HUES64 (cell line): ENCODE measurements at regions not wholly inside any gene's neighbourhood (a gene's known extent, or its start where the extent isn't known, plus 50 kb on each side); places are given as distances from the start of the nearest gene placed in this dataset.
"Not testable (repeated sequence)": the region's sequence is repeated elsewhere in the genome, so short reads cannot be mapped to it uniquely, and the experiment has no call there.

Experiments used
- H3K27ac ChIP-seq: 2 replicates; pipeline ENCODE4 v1.7.0; 2013; ENCODE audit warnings: low read depth, low read length, inconsistent platforms
- H3K27me3 ChIP-seq: 2 replicates; pipeline ENCODE4 v1.6.1; 2013; ENCODE audit warnings: mild to moderate bottlenecking, low read length; ENCODE audit not compliant: insufficient read depth
- H3K36me3 ChIP-seq: 2 replicates; pipeline ENCODE4 v1.6.1; 2013; ENCODE audit warnings: mild to moderate bottlenecking, low read length; ENCODE audit not compliant: insufficient read depth
- H3K4me1 ChIP-seq: 2 replicates; pipeline ENCODE4 v1.6.1; 2013; ENCODE audit warnings: mild to moderate bottlenecking, low read length, moderate library complexity; ENCODE audit not compliant: insufficient read depth
- H3K4me3 ChIP-seq: 2 replicates; pipeline ENCODE4 v1.5.1; 2013; ENCODE audit warnings: mild to moderate bottlenecking, low read length, moderate library complexity
- H3K9ac ChIP-seq: 2 replicates; pipeline ENCODE4 v1.6.1; 2013; ENCODE audit warnings: mild to moderate bottlenecking, low read depth, low read length
- H3K9me3 ChIP-seq: 2 replicates; pipeline ENCODE4 v1.6.1; 2013; ENCODE audit warnings: low read depth, low read length; ENCODE audit not compliant: insufficient read depth
- WGBS: fragments of 150-250, 120-280 bp; methylation state at CpG from one replicate; pipeline ENCODE4 v1.1.7; 2013; ENCODE audit warnings: missing lambda C conversion rate; 5-methylcytosine and 5-hydroxymethylcytosine counted together

- Histone ChIP-seq H3K9me3 (peaks cover 11% of the 10 kb centered on the region; the same call in 1 of the 2 replicates), H3K36me3 (no peaks in the 10 kb centered on the region), H3K27me3 (no peaks in the 10 kb centered on the region), H3K9ac (no peak overlapping the region), H3K27ac (no peak overlapping the region), H3K4me1 (no peaks in the 10 kb centered on the region), H3K4me3 (no peak overlapping the region)
- no CpG with 5 or more reads among the region's 2 CpGs for WGBS
These were observed 319.1 kb upstream of the PCDH18 start for GRCh38 chr4:137851435-137851834.

- H3K9ac ChIP-seq, H3K9me3 ChIP-seq, H3K4me1 ChIP-seq, H3K36me3 ChIP-seq, H3K27me3 ChIP-seq, H3K27ac ChIP-seq, H3K4me3 ChIP-seq: not testable (repeated sequence)
These were observed 295.7 kb upstream of the PCDH18 start for GRCh38 chr4:137827945-137828344.

GRCh38 chr4:137825505-137825904 lies 293.2 kb upstream of the PCDH18 start:
- Histone ChIP-seq H3K4me1 (no peaks in the 10 kb centered on the region), H3K27ac (no peak overlapping the region), H3K9me3 (peaks cover 6% of the 10 kb centered on the region; the same call in 1 of the 2 replicates), H3K4me3 (no peak overlapping the region), H3K27me3 (no peaks in the 10 kb centered on the region), H3K9ac (no peak overlapping the region), H3K36me3 (no peaks in the 10 kb centered on the region)
- 80% methylated on average over 1 of the region's 1 CpG for WGBS

GRCh38 chr4:137823007-137823406 lies 290.7 kb upstream of the PCDH18 start:
- Histone ChIP-seq H3K9ac (no peak overlapping the region), H3K9me3 (no peaks in the 10 kb centered on the region), H3K4me1 (no peaks in the 10 kb centered on the region), H3K4me3 (no peak overlapping the region), H3K27ac (no peak overlapping the region), H3K27me3 (no peaks in the 10 kb centered on the region), H3K36me3 (no peaks in the 10 kb centered on the region)
- 83% methylated on average over 1 of the region's 2 CpGs for WGBS

- Histone ChIP-seq H3K27ac (no peak overlapping the region), H3K9ac (no peak overlapping the region), H3K4me1 (no peaks in the 10 kb centered on the region), H3K4me3 (no peak overlapping the region), H3K36me3 (no peaks in the 10 kb centered on the region), H3K27me3 (no peaks in the 10 kb centered on the region), H3K9me3 (no peaks in the 10 kb centered on the region)
- WGBS, result 83% methylated on average over 1 of the region's 1 CpG
These were observed 287.7 kb upstream of the PCDH18 start for GRCh38 chr4:137819964-137820383.

- Histone ChIP-seq H3K36me3 (no peaks in the 10 kb centered on the region), H3K9ac (no peak overlapping the region), H3K27ac (no peak overlapping the region), H3K27me3 (no peaks in the 10 kb centered on the region), H3K4me3 (no peak overlapping the region), H3K9me3 (no peaks in the 10 kb centered on the region), H3K4me1 (no peaks in the 10 kb centered on the region)
- WGBS, result 96% methylated on average over 4 of the region's 4 CpGs
These were observed 280.0 kb upstream of the PCDH18 start for GRCh38 chr4:137812258-137812657.

GRCh38 chr4:137806420-137806819 lies 274.1 kb upstream of the PCDH18 start:
- no peaks in the 10 kb centered on the region for H3K36me3 ChIP-seq
- H3K9ac ChIP-seq, result no peak overlapping the region
- H3K4me1 ChIP-seq, result no peaks in the 10 kb centered on the region
- no peaks in the 10 kb centered on the region for H3K9me3 ChIP-seq
- 93% methylated on average over 3 of the region's 3 CpGs for WGBS
- H3K27me3 ChIP-seq, result no peaks in the 10 kb centered on the region
- no peak overlapping the region for H3K4me3 ChIP-seq
- H3K27ac ChIP-seq, result no peak overlapping the region

GRCh38 chr4:137804906-137805495 lies 272.7 kb upstream of the PCDH18 start:
- Histone ChIP-seq H3K27ac (no peak overlapping the region), H3K27me3 (no peaks in the 10 kb centered on the region), H3K36me3 (no peaks in the 10 kb centered on the region), H3K4me3 (no peak overlapping the region), H3K4me1 (no peaks in the 10 kb centered on the region), H3K9ac (no peak overlapping the region), H3K9me3 (no peaks in the 10 kb centered on the region)
- WGBS, result 96% methylated on average over 8 of the region's 10 CpGs

GRCh38 chr4:137800861-137801260 lies 268.6 kb upstream of the PCDH18 start:
- H3K27ac ChIP-seq, result no peak overlapping the region
- 100% methylated on average over 1 of the region's 1 CpG for whole genome bisulfite sequencing
- no peak overlapping the region for H3K4me3 ChIP-seq
- no peak overlapping the region for H3K9ac ChIP-seq
- no peaks in the 10 kb centered on the region for H3K4me1 ChIP-seq
- H3K9me3 ChIP-seq, result no peaks in the 10 kb centered on the region
- H3K27me3 ChIP-seq, result no peaks in the 10 kb centered on the region
- no peaks in the 10 kb centered on the region for H3K36me3 ChIP-seq

- 93% methylated on average over 6 of the region's 6 CpGs for WGBS
- no peak overlapping the region for H3K4me3 ChIP-seq
- no peaks in the 10 kb centered on the region for H3K9me3 ChIP-seq
- H3K27me3 ChIP-seq, result no peaks in the 10 kb centered on the region
- no peak overlapping the region for H3K27ac ChIP-seq
- H3K4me1 ChIP-seq, result 0 out of 2 replicates have a peak, but pooled peaks cover 8% of the 10 kb centered on the region
- H3K9ac ChIP-seq, result no peak overlapping the region
- no peaks in the 10 kb centered on the region for H3K36me3 ChIP-seq
These were observed 262.5 kb upstream of the PCDH18 start for GRCh38 chr4:137794764-137795254.

GRCh38 chr4:137789263-137789662 lies 257.0 kb upstream of the PCDH18 start:
- H3K27me3 ChIP-seq, H3K4me3 ChIP-seq, H3K36me3 ChIP-seq, H3K27ac ChIP-seq, H3K9me3 ChIP-seq, H3K4me1 ChIP-seq, H3K9ac ChIP-seq: not testable (repeated sequence)
- WGBS, result 100% methylated on average over 3 of the region's 3 CpGs

- H3K9ac ChIP-seq, H3K4me3 ChIP-seq, H3K9me3 ChIP-seq, H3K27ac ChIP-seq, H3K4me1 ChIP-seq, H3K36me3 ChIP-seq, H3K27me3 ChIP-seq: not testable (repeated sequence)
- 83% methylated on average over 7 of the region's 7 CpGs for WGBS
These were observed 251.6 kb upstream of the PCDH18 start for GRCh38 chr4:137783923-137784322.
